Tongue (tissue), 1 donor: ENCODE measurements at regions not wholly inside any gene's neighbourhood (a gene's known extent, or its start where the extent isn't known, plus 50 kb on each side); places are given as distances from the start of the nearest gene placed in this dataset.
A peak's percentile ranks its signal among the peaks of the same experiment; 100 is the strongest.

Experiments
- DNase-seq: peaks from one replicate; pipeline ENCODE4 v3.0.0-alpha.2; 2015

DNA sequence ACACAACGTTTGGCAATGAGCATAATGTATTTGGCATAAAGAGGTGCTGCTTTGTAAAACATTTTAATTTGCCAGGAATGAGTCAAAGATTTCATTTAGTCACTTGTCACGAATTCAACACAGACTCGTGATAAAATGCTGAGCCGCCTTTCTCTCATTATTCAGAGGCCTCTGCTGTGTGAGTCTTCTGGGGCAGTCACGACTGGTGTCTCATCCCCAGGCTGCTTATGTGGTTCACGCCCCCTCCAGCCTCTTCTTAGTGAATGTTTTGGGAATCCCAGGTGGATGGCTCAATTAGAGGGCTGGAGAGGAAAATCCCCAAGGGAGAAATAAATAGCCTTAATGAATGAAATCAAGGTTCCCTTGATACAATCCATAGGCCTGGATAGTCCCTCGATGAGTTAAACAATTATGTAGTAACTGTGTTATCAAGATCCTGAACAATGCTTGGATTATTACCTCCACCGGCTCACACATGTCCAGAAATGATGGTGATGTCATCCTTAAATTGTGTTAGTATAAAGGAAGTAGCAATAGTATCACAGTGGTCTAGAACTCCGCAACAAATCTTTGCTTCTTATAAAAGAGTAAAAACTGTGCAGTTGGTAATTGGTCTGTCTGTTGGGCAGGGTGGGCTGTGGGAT, 192.1 kb upstream of the ADAMTS16 start:
- DNase-seq, result peak; percentile 18

DNA sequence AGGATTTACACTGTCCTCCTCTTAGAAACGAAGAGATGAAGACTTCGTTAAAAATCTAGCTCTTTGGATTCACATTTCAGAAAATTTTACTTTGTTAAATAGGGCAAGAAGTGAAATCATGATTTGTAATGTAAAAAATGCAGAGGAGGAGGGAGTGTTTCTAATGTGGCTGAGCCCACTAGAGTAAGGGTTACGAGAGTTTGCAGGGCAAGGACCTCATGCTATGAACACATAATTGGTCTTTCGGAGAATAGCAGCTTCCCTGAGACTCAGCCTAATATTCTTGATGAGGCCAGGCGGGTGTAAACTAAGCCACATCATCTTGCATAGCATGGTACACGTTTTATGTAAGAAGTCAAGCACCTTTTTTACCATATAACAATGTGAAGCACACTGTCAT, 191.0 kb upstream of the ADAMTS16 start:
- no peak for DNase-seq

DNA sequence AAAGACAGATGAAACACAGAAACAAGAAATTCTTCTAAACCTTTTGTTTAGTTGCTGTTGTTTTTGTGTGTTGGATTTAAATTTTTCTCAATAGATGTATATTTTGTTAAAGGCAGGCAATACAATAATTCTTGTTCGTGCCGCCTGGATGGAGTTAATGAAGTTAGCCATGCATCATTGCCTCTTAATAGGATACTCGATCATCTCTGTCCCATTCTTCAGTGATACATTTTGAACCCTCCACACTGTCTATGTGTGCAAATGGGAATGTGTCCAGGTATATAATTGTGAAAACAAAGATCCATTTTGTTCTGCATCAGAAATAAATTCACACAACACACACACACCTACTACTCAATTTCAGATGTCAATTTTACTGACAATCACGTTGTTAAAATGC, 186.6 kb upstream of the ADAMTS16 start:
- DNase-seq, result no peak

DNA sequence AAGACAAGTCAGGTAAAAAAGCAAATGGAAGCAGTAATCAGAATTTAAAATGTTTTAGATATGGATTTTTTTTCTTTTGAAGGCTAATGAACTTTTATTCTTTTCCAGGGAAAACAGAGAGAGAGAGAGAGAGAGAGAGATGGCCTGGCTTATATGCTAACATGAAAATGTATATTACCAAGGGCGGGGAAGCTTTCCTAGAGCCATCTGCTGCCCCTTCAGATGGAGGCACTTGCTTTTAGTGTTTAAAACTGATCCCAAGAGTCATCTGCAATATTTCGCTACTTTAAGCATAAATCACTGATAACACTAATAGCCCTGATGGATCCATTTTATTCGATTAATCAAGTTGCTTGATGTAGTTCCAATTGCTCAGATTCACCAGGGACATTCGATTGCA, 186.1 kb upstream of the ADAMTS16 start:
- no peak for DNase-seq

DNA sequence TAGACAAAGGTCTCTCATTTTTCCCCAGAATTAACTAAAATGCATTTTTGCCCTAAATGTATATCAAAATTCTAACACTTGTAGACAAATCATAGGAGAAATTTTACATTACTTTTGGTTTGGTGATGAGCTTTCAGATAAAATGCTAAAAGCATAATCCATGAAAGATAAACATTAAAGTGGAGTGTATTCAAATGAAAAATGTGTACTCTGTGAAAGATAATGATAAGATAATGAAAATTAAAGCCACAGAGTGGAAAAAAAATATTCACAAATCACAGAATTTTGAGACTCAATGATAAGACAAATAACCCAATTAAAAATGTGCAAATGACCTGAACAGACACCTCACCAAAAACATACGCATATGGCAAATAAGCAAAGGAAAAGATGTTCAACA, 176.9 kb upstream of the ADAMTS16 start:
- DNase-seq, result no peak

DNA sequence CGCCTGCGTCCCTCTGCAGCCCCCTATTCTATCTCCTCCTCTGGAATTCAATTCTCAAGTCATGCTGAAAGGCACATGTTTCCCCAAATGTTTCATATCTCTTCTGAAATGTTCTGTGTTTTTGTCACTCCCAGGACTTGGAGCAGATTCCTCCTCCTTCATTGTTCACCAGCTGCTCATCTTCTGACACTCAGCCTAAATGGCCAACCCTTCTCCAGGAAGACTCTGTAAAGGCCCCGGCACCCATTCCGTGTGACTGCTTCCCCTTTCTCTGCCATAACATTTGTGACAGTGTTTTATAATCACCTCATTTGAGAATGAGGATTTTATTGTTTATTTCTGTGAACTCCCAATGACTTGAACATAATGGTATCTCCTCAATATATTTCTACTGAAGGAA, 170.8 kb upstream of the ADAMTS16 start:
- DNase-seq, result no peak

DNA sequence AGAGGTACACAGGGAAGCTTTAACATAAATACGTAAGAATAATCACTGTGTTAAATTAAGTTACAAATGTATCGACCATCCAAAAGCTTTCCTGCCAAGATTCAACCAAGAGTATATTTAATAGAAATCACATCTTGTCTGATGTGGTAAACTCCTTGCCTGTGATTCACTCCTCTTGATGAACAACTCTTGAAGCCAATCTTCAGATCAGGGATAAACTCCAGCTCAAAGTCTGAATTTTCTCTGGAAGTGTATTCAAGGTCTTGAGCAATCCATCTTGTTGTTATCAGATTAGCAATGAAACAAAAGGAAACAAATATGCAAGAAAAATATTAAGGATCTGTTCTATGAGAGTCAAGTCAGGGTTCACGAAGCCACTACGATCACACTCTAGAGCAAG, 170.0 kb upstream of the ADAMTS16 start:
- no peak for DNase-seq

DNA sequence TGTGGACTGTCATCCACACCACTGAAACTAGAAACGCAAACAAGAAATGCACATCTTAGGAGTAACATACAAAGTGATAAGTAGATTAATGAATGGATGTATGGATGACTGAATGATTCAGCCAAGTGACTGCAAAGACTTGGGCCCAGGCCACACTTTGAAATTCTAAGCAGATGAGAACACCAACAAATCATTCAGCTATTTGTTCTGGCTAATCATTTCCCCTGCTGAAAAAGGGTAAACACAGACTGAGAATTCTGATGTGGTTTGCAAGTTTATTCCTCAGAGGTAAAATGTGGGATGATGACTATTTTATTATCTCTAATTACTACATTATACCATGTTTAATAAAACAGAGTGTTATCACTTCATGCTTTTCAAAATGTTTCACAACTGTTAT, 163.2 kb upstream of the ADAMTS16 start:
- no peak for DNase-seq

DNA sequence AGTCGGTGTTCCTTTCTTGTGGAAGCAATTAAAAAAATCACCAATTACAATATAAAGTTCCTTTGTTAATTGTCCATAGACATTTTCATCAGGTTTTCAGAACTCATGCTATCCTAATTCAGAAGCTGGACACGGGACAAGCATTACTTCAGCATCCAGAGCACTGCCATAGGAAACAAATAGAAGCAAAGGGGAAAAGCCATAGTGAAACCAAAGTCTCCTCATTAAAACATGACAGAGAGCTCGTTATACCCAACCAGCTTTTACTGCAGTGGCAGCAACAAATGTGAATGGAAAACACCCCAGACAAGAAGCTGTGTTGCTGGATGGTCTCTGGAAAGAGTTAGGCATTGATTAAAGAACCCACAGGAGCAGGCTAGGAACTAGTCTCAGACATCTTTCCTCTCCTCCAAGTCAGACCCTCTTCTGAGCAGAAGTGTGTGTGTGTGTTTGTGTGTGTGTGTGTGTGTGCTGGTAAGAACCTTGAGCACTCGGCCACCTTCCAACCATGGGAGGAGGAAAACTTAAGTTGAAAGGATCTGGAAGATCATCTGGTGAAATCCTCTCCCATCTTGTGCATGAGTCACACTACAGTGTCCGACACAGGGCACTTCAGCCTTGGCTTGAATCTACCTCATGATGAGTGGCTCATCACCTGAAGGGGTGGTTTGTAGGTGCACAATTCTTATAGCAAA, 162.6 kb upstream of the ADAMTS16 start:
- peak; percentile 24 for DNase-seq

DNA sequence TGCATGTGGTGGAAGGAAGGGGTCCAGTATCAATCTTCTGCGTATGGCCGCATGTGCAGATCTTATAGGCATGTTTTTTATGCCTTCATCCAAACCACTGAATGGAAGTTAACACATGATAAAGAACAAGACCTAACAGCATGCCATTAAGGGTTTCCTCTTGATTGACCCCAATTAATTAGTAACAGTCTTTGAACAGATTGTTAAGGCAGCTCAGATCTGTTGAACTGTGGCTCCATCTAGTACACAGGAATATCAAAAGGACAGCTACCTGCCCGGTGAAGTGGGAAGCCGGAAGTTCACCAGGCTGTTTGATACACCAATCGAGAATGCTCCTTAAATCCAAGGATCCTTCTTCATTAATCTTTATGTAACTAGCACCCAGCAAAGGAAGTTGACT, 159.9 kb upstream of the ADAMTS16 start:
- DNase-seq, result no peak

DNA sequence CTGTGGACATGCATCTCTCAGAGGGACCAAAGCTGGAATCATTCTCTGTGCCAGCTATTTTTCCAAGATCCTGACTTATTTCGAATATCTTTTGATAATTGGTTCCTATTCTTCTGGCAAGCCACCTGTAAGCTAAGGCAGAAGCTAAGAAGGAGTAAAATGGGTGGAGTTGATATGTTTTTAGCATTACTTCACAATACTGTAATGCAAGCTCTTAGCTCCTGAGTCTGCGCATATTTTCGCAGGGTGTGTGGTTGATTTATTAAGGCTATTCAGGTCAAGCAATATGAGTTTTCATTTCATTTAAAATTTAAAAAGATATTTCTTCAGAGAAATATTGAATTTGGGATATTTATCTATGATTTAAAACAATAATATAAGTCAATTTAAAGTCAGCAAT, 158.5 kb upstream of the ADAMTS16 start:
- DNase-seq, result no peak

DNA sequence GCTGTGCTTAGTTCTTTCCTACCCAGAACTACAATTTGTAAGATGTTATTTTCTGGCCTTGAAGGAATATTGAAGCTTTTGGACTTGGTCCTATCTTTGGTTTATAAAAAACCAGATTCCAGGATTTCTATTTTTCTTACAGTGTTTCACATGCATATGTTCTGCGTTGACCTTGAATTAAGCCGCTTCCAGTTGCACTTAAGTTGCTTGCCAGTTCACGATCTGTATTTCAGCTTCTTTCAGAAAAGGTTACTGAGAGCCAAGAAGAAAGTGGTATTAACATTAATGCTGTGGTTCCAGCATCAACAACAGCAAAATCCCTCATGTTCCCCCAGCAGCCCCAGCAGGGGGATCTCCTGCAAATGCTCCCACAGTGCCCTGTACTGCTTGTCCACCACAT, 156.4 kb upstream of the ADAMTS16 start:
- no peak for DNase-seq

DNA sequence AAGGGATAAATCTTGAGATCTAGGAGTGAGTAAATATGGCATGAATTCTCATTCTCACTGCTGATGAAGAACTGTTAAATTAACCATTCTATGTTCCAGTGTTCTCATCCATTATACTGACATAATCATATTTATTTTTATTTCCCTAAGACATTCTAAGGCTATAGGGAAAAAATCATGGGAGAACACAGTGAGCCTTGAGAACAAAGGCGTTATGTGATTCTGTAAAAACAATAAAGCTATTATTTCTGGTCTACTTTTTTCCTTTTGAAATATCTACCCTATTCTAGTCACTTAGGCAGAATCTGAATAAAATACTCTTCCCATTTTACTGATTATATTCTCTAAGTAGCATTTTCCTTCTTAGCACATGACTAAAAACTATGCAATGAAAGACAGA, 155.7 kb upstream of the ADAMTS16 start:
- no peak for DNase-seq

DNA sequence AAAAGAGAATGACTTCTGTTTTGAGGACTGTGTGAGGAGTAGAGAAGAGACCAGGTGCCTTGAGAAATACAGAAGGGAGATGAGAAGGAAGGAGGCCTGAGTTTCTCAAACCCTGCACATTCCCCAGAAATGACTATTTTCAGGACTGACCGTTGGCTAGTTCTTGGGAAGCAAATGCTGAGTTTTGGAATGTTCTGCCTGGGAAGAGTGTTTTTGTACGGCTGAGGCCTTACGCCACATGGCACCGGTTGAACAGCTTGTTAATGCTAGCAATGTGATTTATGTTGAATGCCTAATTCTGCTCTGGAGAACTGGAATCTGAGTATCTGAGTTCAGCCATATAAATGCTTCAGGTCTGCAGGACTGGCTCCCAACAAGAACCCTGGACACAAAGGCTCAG, 152.7 kb upstream of the ADAMTS16 start:
- no peak for DNase-seq

DNA sequence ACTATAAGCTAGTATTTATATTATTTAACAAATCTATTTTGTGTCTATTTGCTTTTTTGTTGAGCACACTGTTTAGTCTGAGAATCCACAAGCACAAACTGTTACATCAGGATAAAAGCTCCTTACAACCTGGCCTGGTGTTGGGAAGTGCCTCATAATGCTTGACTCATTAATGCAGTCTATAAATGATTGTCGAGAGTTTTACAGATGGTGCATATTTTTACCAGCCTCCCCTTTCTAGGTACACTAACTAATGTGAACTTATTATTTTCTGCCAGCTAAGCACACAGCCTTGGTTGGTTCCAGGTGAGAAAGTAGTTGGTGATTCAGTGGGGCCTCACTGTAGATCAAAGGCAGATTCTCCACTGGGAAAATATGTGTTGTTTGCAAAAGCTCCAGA, 151.0 kb upstream of the ADAMTS16 start:
- no peak for DNase-seq

DNA sequence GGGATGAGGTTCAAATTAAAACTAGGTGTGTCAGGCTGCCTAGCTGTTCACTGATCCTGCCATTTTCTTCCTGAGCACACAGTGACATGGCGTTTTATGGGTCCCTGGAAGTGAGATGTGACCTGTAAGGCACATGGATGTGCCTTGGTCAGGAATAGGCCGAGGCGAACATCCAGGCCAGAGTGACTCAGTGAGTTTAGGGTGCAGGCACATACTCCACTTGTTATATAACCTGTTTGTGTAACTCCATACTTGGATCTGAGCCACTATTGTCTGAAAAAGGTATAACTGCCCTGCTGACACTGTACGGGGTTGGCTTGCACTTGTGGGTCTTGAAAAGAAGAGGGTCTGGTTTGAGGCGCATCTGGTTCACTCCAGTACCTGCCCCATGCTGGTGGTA, 150.1 kb upstream of the ADAMTS16 start:
- no peak for DNase-seq

DNA sequence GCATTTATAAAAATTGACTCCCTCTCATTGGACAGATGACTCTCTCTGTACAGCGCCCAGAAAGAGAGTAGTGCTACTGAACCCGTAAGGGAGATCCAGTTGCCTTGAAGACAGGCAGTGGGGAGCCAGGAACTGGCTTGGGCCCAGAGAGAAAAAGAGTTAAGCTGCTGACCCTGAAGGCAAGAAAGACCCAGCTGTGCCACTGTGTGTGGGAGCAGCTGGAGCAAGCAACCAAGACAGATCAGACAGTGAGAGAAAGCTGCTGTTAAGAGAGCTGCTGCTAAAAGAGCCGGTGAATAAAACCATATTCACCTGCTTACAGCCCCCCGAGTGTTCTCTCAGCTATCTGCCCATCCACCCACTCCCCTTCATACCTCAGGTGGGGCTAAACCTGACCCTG, 149.7 kb upstream of the ADAMTS16 start:
- peak; percentile 47 for DNase-seq

DNA sequence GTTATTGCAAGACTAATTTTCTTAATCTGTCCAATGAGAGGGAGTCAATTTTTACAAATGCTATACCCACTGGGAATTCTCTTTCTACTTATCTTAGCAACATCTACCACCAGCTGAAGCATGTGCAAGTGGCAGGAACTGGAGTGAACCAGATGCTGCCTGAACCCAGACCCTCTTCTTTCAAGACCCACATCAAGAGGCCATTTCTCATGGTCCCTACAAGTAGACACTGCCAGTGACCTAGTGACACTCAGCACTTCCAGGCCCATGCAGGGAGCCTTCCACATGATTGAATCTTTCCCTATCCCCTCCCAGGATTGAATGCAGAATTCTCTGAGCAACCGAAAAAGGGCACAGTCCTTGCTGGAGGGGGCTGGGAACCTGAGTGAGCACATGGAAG, 148.2 kb upstream of the ADAMTS16 start:
- no peak for DNase-seq

DNA sequence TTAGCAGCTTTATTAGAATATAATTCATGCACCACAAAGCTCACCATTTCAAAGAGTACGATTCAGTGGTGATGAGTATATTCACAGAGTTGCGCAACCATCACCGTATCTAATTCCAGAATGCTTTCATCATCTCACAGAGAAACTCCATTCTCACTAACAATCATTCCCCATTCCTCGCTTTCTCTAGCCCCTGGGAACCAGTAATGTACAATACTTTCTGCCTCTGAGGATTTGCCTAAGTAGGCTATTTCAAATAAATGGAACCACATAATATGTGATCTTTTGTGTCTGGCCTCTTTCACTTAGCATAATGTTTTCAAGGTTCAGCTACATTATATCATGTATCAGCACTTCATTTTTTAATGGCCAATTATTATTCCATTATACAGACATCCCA, 145.1 kb upstream of the ADAMTS16 start:
- DNase-seq, result no peak

DNA sequence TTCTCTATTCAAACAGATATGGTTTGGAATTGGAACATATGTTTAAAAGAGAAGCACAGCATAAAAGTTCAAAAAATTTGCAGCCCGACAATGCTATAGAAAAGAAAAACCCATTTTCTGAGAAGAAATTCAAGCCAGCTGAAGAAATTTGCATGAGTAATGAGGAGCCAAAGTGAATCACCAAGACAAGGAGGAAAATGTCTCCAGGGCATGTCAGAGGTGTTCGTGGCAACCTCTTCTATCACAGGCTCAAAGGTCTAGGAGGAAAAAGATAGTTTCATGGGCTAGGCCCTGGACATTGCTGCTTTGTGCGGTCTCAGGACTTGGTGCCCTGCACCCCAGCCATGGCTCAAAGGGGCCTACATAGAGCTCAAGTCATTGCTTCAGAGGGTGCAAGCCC, 134.8 kb upstream of the ADAMTS16 start:
- no peak for DNase-seq

DNA sequence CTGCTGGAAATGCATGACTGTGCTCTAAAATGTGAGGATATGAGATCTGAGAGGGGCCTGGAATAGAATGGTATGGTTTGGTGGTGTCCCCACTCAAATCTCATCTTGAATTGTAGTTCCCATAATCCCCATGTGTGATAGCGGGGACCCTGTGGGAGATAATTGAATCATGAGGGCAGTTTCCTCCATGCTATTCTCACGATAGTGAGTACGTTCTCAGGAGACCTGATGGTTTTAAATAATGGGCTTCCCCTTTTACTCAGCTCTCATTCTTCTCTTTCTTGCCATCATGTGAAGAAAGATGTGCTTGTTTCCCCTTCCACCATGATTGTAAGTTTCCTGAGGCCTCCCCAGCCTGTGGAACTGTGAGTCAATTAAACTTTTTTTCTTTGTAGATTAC, 133.6 kb upstream of the ADAMTS16 start:
- no peak for DNase-seq

DNA sequence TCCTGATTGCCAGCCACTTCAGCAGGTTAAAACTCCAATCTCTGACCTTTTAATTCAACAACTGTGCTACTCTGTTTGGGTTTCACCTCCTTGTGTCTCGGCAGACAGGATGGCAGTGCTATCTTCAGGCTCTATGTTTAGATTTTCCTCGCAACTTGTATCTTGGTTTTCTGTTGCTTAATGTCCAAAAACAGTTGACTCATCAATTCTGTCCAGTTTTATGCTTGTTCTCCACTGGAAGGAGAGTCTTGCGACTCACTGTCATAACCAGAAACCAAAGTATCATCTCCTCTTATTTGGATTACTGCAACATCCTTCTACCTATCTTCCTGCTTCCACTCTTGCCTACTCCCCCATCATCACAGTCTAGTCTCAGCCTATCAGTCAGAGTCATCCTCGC, 130.9 kb upstream of the ADAMTS16 start:
- DNase-seq, result no peak

DNA sequence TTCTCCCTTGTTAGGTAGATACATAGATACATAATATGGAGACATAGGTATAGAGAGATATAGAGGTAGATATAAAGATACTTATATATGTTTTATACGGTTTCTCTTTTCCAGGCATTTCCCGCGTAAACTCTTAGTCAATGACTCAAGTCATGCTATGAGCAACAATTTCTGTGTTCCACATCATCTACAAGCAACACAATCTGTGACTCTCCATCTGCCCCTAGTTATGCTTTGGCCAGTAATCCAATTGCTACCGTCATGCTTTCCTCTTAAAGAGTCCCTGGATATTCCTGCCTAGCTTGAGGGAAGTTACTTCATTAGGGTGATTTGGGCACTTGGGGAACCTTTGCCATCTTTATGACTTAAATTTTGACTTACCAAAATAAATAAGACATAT, 129.0 kb upstream of the ADAMTS16 start:
- DNase-seq, result no peak

DNA sequence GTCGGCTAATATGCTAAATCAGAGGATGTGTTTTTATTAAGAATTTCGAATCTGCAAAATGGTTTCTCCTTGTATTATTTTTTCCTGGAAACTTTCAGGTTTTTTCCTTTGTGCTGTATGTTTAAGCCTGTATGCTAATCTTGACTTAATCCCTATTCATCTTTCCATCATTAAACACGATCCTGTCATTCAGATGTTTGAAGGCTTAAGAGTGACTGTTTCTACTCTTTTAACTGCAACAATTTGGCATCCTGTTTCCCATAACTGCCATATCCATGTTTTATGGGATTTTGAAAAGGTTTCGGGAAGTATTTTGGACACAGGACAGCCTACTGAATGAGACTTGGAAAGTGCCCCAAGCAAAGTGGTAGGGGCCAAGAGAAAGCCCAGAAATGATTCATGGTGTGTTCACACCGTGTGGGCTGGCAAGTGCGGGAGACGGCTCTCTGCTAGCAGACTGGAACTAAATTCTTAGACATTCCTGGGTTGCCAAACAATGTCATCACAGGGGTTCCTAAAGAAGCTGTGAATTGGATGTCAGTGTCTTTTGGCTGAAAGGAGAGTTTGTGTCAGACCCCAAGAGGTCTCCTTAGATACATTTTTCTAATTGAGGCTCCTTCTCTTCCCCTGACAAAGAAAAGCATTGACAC, 125.4 kb upstream of the ADAMTS16 start:
- peak; percentile 19 for DNase-seq
